ENCODE measurements at regions not wholly inside any gene's neighbourhood (a gene's known extent, or its start where the extent isn't known, plus 50 kb on each side); places are given as distances from the start of the nearest gene placed in this dataset.

GRCh38 chr15:92565351-92566125, 90.0 kb downstream of the FAM174B start:
- no peak for DNase-seq

- DNase-seq: no peak
These were observed 93.8 kb downstream of the FAM174B start for GRCh38 chr15:92561754-92562153.

GRCh38 chr15:92553317-92553716, 102.3 kb downstream of the FAM174B start:
- DNase-seq: no peak

DNA sequence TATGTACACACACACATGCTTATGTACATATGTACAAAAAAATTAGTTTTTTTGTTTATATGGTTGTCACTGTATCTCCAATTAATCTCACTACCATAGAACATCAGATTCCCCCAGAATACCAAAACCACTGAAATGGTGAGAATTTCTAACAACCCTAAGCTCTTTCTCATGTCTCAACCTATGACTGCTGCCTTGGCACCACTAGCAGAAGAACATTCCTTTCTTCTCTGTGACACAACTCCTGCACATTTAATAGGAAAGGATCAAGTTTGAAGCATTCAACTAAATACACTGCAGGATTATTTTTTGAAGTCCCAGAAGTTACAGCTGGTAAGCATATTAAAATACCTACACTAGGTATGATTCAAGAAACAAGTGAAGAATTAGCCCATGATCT, 109.6 kb downstream of the FAM174B start:
- no peak for DNase-seq

GRCh38 chr15:92541291-92542200, 114.0 kb downstream of the FAM174B start:
- no peak for DNase-seq

DNA sequence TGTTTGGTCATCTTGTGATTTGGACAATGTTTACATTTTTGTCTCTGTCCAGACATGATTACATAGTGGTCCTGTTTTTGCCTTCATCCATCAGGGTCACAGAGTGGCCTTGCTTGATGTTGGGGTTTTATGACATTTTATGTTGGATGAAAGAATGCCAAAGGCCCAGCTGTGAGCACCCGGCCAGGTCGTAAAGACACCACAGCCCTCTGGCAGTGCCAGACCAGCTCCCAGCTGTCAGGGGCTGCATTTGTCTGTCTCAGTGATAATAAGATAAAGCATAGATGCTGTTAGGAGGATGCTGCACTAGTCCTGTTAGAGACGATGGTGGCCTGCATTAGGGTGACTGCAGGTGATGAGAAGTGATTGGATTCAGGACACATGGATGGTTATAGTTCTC, 117.5 kb downstream of the FAM174B start:
- no peak for DNase-seq

- DNase-seq: no peak
These were observed 122.3 kb downstream of the FAM174B start for GRCh38 chr15:92533298-92533697.

GRCh38 chr15:92531406-92531805, 124.2 kb downstream of the FAM174B start:
- no peak for DNase-seq

- no peak for DNase-seq
These were observed 126.8 kb downstream of the FAM174B start for GRCh38 chr15:92528736-92529135.

GRCh38 chr15:92527197-92527596, 128.4 kb downstream of the FAM174B start:
- no peak for DNase-seq

DNA sequence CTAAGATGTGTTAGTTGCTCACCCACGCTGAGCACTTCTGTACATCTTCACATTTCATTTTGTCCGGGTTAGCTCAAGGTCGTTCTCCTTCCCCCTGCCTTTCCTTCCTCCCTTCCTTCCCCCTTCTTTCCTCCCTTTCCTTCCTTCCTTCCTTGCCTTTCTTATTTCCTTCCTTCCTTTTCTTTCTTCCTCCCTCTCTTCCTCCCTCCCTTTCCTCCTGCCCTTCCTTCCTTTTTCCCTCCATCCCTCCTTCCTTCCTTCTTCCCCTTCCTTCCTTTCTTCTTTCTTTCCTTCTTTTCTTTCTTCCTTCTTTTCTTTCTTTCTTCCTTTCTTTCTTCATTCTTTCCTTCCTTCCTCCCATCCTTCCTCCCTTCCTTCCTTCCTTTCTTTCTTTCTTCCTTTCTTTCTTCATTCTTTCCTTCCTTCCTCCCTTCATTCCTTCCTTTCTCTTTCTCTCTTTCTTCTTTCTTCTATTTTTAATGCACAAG, 129.8 kb downstream of the FAM174B start:
- no peak for DNase-seq

DNA sequence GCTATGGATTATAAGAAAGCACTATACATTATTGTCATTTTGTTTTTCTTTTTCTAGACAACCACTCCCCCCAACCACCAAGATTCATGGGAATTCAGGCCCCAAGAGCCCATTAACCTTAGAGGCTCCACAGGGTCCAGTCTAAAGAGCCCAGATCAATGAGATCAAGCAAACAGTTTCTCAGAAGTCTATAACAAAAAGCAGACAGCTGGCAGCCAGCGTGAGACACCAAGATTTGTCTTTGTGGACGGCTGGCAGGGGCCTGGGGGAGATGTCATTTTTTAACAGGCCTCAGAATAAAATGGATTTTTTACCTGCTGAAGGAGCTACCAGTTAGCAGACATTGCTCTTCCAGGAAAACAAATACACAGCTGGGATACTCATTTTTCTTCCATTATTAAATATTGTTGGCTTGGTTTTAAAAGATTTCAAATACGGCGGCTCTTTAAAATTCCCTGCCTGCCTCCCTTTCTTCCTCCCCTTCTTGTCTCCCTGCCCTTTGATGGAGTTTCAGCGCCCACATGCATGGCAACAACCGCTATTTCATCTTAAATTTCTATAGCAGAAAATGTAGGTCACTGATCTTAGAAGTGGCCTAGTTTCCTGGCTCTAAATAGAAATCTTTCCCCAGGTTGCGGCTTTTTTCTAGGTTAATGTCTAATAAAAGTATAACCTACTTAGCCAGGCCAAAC, 130.6 kb downstream of the FAM174B start:
- no peak for DNase-seq

- no peak for DNase-seq
These were observed 130.5 kb downstream of the ST8SIA2 start for GRCh38 chr15:92524161-92524560.

- DNase-seq: no peak
These were observed 129.5 kb downstream of the ST8SIA2 start for GRCh38 chr15:92523176-92523575.

DNA sequence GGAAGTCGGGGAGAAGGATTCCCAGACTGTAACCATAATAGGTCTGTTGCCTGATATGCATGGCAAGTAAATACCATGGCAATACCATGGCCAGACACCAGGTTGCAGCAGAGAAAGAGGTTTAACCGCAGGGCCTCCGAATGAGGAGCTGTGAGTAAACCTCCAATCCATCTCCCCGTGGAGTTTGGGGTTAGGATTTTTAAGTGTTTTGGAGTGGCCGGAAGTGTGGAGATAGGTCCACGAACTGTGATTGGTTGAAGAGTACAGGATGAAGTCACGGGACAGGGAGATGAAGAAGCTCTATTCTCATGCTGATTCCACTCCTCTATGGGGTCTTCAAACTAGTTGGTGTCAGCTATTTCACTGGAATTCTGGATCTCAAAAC, 127.9 kb downstream of the ST8SIA2 start:
- peak; percentile 53 for DNase-seq

GRCh38 chr15:92520914-92521623, 127.4 kb downstream of the ST8SIA2 start:
- DNase-seq: peak; percentile 9

GRCh38 chr15:92519709-92520108, 126.0 kb downstream of the ST8SIA2 start:
- DNase-seq: no peak
